Chondrocyte (in vitro differentiated cells): ENCODE measurements at regions not wholly inside any gene's neighbourhood (a gene's known extent, or its start where the extent isn't known, plus 50 kb on each side); places are given as distances from the start of the nearest gene placed in this dataset.
"Not testable (repeated sequence)": the region's sequence is repeated elsewhere in the genome, so short reads cannot be mapped to it uniquely, and the experiment has no call there.

Experiments used
- DNase-seq: peaks from one replicate; pipeline ENCODE4 v3.0.0; 2021; ENCODE audit warnings: mixed read lengths, low spot score
- H3K27ac Mint-ChIP-seq: one replicate; pipeline ENCODE4 v1.8.0; 2021; ENCODE audit warnings: mild to moderate bottlenecking, moderate library complexity, mixed read lengths; ENCODE audit not compliant: unreplicated experiment
- H3K27me3 Mint-ChIP-seq: 2 replicates; pipeline ENCODE4 v1.8.0; 2021; ENCODE audit warnings: low read depth, mixed read lengths
- H3K36me3 Mint-ChIP-seq: 2 replicates; pipeline ENCODE4 v1.8.0; 2021; ENCODE audit warnings: low read depth, mixed read lengths
- H3K4me1 Mint-ChIP-seq: 2 replicates; pipeline ENCODE4 v1.8.0; 2021; ENCODE audit warnings: low read depth, mild to moderate bottlenecking, mixed read lengths
- H3K4me3 Mint-ChIP-seq: one replicate; pipeline ENCODE4 v1.8.0; 2021; ENCODE audit warnings: mild to moderate bottlenecking, moderate library complexity, mixed read lengths; ENCODE audit not compliant: unreplicated experiment
- H3K9me3 Mint-ChIP-seq: 2 replicates; pipeline ENCODE4 v1.8.0; 2021; ENCODE audit warnings: low read depth, mixed read lengths
- CTCF ChIP-seq: fragments of 200-600 bp; sonication (generic); IDR thresholded peaks from 2 replicates; pipeline ENCODE4 v1.5.0; 2021; ENCODE audit warnings: antibody characterized with exemption, mild to moderate bottlenecking, moderate library complexity

- peaks cover 6% of the 10 kb centered on the region for H3K9me3 Mint-ChIP-seq
- peaks cover 28% of the 10 kb centered on the region for H3K4me1 Mint-ChIP-seq
- DNase-seq: no peak
- H3K4me3 Mint-ChIP-seq: no peak overlapping the region
- H3K36me3 Mint-ChIP-seq: peaks cover 3% of the 10 kb centered on the region
- no peaks in the 10 kb centered on the region for H3K27me3 Mint-ChIP-seq
- no peak overlapping the region for H3K27ac Mint-ChIP-seq
- TF ChIP-seq CTCF: no peak
These were observed 191.7 kb upstream of the EDNRA start for GRCh38 chr4:147289181-147289580.

GRCh38 chr4:147292604-147293313 lies 188.1 kb upstream of the EDNRA start:
- H3K36me3 Mint-ChIP-seq: peaks cover 17% of the 10 kb centered on the region
- not testable (repeated sequence) for H3K4me3 Mint-ChIP-seq, H3K27me3 Mint-ChIP-seq, H3K27ac Mint-ChIP-seq
- DNase-seq: peak; percentile 62
- peaks cover 40% of the 10 kb centered on the region for H3K9me3 Mint-ChIP-seq
- H3K4me1 Mint-ChIP-seq: peaks cover 18% of the 10 kb centered on the region

- peaks cover 17% of the 10 kb centered on the region for H3K4me1 Mint-ChIP-seq
- peaks cover 17% of the 10 kb centered on the region for H3K36me3 Mint-ChIP-seq
- H3K9me3 Mint-ChIP-seq: peaks cover 41% of the 10 kb centered on the region
- not testable (repeated sequence) for H3K27ac Mint-ChIP-seq, DNase-seq, H3K27me3 Mint-ChIP-seq, H3K4me3 Mint-ChIP-seq
These were observed 187.6 kb upstream of the EDNRA start for GRCh38 chr4:147293314-147293677.

GRCh38 chr4:147299205-147299604 lies 181.7 kb upstream of the EDNRA start:
- Mint-ChIP-seq H3K4me3 (no peak overlapping the region), H3K27ac (no peak overlapping the region), H3K9me3 (peaks cover 35% of the 10 kb centered on the region)

GRCh38 chr4:147303174-147303872 lies 177.6 kb upstream of the EDNRA start:
- TF ChIP-seq CTCF: no peak
- H3K4me1 Mint-ChIP-seq: peaks cover 15% of the 10 kb centered on the region
- no peak overlapping the region for H3K27ac Mint-ChIP-seq
- no peak overlapping the region for H3K4me3 Mint-ChIP-seq
- H3K36me3 Mint-ChIP-seq: no peaks in the 10 kb centered on the region
- DNase-seq: no peak
- H3K27me3 Mint-ChIP-seq: no peaks in the 10 kb centered on the region
- peaks cover 6% of the 10 kb centered on the region for H3K9me3 Mint-ChIP-seq

More at GRCh38 chr4:147299205-147299604, 181.7 kb upstream of the EDNRA start:
- Mint-ChIP-seq H3K36me3 (peaks cover 14% of the 10 kb centered on the region), H3K27me3 (no peaks in the 10 kb centered on the region), H3K4me1 (peaks cover 13% of the 10 kb centered on the region)
- DNase-seq: no peak
- TF ChIP-seq CTCF: no peak

GRCh38 chr4:147303873-147304229 lies 177.0 kb upstream of the EDNRA start:
- no peaks in the 10 kb centered on the region for H3K27me3 Mint-ChIP-seq
- H3K27ac Mint-ChIP-seq: no peak overlapping the region
- H3K9me3 Mint-ChIP-seq: peaks cover 6% of the 10 kb centered on the region
- no peak for DNase-seq
- peaks cover 19% of the 10 kb centered on the region for H3K4me1 Mint-ChIP-seq
- TF ChIP-seq CTCF: no peak
- no peaks in the 10 kb centered on the region for H3K36me3 Mint-ChIP-seq
- H3K4me3 Mint-ChIP-seq: no peak overlapping the region
